ENCODE measurements at regions not wholly inside any gene's neighbourhood (a gene's known extent, or its start where the extent isn't known, plus 50 kb on each side); places are given as distances from the start of the nearest gene placed in this dataset.
A peak's percentile ranks its signal among the peaks of the same experiment; 100 is the strongest.

DNA sequence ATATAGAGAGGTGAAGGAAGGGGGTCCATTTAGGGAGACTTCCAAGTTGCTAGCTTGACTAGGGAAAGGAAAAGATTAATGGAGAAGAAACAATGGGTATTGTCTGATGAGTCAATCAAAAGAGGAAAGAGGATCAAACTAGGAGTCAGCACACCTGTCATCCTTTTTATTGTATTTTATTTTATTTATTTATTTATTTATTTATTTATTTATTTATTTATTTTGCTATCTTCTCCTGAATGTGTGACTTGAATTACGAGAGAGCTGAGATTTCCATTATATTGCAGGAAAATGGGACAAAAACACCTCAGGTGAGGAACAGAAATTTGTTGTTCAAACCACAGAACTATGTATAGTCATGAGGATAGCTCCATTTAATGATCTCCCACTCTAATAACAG is 58.9 kb downstream of the NUDT11 start:
- no peak for DNase-seq (ENCODE audit: low read depth in 3 of 3)

DNA sequence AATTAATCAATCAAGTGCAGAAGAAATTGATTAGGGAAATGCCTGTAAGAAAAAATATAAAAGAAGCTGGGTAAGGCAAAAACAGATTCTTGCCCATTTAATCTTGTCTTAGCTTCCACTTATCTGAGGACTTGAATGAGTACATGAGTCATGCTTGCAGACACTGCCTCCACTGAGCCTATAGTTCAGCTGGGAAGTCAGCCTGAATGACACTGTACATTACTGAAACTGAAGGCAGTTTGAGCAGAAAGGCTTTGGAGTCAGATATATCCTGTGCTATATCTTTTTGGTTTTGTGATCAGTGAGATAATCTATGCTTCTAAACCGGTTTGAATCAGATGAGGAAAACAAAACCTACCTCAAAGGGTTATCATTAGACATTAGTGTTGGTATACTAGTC is 61.3 kb downstream of the NUDT11 start:
- DNase-seq (ENCODE audit: low read depth in 3 of 3): no peak

DNA sequence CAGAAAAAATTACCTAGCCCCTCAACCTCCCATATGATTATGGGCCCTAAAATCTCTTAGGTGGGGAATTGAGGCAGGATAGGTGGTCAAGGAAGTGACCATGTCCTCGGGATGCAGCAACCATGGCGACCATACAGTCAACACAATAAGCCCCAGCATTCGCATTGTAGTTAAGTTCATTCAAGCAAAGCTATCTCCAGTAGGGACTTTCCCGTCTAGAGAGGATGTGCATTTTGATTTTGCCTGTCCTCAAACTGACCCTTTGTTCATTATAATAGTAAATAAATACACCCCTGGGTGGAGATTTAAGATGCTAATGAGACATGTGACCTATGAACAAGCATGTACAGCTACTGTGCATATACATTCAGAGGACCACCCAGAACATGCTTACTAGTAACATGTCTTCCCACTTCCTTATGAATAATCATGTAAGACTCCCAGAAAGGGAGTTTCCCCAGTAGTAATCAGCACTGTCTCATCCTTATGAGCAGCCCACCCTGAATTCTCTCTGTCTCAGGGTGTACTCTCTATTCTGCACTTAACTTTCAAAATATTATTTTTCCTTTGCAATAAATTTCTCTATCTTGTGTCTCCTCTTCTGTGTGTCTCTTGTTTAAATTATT is 74.3 kb downstream of the NUDT11 start:
- DNase-seq (ENCODE audit: low read depth in 3 of 3): no peak

DNA sequence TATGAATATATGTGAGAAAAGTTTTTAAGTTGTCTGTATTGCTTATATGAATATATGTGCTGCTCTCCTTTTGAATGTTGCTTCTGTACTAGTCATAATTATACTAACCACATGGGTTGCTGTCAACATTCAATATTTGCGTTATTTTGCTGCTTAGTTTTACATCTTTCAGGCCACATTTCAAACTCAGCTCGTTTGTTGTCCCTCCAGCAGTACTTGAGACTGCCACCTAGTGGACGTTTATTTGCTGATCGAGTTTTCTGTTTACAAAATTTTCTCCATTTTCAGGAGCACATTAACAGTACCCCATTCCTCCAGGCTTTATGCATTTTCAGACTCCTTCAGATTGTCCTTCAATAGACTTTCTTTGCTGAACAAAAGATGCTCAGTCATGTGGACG is 75.8 kb downstream of the NUDT11 start:
- no peak for DNase-seq (ENCODE audit: low read depth in 3 of 3)

- no peak for DNase-seq (ENCODE audit: low read depth in 3 of 3)
Measured at GRCh38 chrX:51408462-51408861, 75.8 kb downstream of the NUDT10 start.

GRCh38 chrX:51407520-51408409 is 75.1 kb downstream of the NUDT10 start:
- no peak for DNase-seq (ENCODE audit: low read depth in 3 of 3)

- no peak for DNase-seq (ENCODE audit: low read depth in 3 of 3)
Measured at GRCh38 chrX:51406688-51407519, 74.3 kb downstream of the NUDT10 start.

DNA sequence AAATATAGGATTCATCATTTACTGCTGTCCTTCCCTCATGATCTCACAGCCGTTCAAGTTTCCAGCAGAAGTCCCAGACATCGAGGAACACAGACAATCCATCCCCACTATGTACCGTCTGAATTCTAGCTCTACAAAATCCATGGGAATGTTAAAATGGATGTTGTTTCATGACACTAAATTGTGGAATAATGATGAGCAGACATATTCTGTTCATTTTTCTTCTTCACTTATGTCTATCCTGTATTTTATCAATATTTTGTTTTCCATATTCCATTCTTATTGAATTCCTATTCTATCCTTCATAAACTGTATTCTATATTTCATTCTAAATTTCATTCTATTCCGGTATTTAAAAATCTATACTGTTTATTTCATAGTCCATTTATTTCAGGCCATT is 71.8 kb downstream of the NUDT10 start:
- DNase-seq (ENCODE audit: low read depth in 3 of 3): no peak

GRCh38 chrX:51395810-51396728 is 63.4 kb downstream of the NUDT10 start:
- peak in 2 of 3 experiments; percentile 21 to 44 for DNase-seq (ENCODE audit: low read depth in 3 of 3)

- DNase-seq (ENCODE audit: low read depth in 3 of 3): no peak
Measured at GRCh38 chrX:51395480-51395809, 62.8 kb downstream of the NUDT10 start.
